Fibroblast of upper back skin (primary cell): ENCODE measurements at regions not wholly inside any gene's neighbourhood (a gene's known extent, or its start where the extent isn't known, plus 50 kb on each side); places are given as distances from the start of the nearest gene placed in this dataset.
A peak's percentile ranks its signal among the peaks of the same experiment; 100 is the strongest.
"Not testable (repeated sequence)": the region's sequence is repeated elsewhere in the genome, so short reads cannot be mapped to it uniquely, and the experiment has no call there.

ENCODE experiments used
- DNase-seq: peaks from one replicate; pipeline ENCODE4 v3.0.0-alpha.2; 2013

DNA sequence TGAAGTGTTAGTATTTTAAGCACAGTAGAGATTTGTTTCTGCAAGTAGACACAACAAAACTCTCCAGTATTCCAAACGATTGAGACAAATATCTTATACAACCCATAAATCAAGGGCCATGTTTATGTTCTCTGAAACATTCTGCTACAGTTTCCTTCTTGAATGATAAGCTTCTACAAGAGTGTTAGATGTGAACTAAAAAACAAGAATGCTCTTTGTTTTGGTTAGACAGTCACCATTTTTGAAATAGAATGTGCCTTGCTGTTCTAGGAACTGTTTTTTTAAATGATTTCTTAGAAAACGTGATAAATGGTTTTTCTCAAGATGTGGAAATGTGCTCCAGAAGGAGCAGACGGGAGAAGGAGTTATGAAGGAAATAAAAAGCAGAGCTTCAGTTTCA, 1656.3 kb upstream of the FLRT2 start:
- no peak for DNase-seq

DNA sequence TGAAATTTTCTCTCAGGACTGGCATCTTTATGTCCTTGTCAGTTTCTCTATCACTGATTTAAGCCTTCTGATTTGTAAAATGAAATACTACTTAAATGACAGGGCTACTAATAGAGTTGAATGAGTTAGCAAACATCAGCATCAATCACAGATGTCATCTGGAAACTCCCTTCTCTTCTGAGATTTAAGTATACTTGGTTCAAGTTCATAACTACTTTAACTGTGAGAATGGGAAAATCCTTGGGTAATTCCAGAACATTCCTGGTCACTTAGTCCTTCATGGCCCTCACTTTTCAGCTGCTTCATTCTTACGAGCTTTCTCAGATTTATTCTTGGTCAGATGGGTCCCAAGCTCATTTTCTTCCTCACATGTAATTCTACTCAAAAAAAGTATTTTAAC, 1655.3 kb upstream of the FLRT2 start:
- DNase-seq, result peak; percentile 57

DNA sequence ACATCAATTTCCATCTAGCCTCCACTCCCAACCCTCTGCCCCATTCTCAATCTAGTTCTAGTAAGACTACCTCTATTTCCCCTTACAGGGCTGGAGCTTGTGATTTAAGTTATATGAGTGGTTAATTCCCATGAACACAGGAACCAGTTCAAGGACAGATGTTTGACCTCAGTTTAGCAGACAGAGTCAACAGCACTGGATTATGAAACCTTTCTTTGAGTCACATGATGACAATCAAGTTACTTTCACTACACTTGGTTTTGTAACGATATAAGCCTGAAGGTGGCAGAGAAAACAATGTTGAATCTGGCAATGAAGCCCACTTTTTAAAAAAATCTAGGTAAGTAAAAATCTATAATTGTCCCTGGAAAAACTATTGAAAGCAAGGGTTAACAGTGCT, 1646.2 kb upstream of the FLRT2 start:
- no peak for DNase-seq

DNA sequence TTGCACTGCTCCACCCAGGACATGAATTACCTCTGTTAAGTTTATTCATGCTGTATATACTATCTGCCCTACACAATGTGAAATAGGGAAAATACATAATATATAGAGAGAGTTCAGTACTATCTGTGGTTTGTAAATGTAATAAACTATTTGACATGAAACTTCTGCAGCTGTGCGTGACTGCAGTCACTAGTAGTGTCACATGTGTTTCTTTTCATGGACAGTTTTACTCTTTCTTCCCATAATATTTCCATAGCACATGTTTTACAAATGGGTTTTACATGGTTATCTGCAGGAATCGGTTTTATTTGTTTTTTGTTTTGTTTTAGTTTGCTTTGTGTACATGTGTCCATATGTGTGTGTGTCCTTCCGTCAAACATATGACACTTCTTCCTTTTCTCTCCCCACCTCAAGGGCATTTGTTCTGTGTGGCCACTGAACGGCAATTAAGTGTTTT, 1644.1 kb upstream of the FLRT2 start:
- no peak for DNase-seq

DNA sequence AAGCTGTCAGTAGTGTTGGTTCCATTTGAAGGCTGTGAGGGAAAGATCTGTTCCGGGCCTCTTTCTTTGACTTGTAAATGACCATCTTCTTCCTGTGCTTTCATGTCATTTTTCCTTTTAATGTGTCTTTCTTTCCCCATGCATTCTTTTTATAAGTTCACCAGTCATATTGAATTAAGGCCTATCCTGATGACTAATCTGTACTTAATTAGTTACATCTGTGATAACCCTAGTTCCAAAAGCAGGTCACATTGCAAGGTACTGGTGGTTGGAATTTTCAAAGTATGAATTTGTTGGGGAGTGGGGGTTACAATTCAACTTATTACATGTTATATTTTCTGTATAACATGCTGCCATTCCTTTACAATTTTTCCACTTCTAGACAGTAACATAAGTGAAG, 1642.1 kb upstream of the FLRT2 start:
- DNase-seq, result peak; percentile 73

DNA sequence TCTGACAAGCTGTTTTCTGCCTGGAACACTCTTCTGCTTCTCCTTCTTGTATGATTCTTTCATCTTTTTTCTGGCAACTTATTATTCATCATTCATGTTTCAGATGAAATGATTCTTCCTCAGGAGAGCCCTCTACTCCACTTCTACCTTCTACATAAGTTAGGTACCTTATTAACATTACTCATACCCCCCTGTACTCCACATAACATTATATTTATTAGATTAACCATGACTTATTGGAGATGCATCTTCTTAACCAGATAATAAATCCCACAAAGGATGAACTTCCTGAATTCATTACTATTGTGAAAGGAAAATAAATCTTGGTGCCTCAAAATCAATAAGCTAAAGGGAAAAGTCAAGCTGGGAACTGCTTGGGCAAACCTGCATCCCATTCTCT, 1636.5 kb upstream of the FLRT2 start:
- no peak for DNase-seq

DNA sequence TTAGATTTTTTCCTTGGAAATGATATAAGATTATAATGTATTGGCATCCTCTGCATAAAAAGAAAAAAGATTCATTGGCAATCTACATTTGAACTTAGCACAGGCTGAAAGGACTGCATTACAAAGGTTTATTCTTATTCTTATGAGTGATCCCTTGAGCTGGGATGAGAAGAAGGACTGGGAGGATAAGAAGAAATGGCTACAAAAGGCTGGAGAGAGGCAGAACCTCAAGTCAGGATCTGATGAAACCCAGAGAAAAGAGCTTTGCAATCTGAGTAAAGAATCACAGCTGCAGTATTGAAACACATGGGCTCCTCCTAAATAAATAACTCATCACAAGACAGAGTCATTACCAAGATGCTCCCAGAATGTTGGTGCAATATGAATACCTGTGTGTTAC, 1635.4 kb upstream of the FLRT2 start:
- DNase-seq, result peak; percentile 14

DNA sequence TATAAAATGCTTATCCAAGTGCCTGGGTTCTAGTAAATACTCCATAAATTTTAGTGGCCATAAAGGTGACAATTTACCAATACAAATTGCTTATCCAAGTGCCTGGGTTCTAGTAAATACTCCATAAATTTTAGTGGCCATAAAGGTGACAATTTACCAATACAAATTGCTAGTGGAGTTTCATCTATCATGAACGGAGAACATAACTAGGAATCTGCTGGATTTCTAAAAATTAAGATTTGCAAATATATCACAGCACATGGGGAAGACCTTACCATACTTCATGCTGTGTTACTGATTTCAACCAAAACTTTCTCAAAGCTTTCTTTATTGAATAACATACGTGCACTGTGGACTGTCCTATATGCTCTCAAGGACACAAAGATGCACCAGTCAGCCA, 1631.4 kb upstream of the FLRT2 start:
- not testable (repeated sequence) for DNase-seq

DNA sequence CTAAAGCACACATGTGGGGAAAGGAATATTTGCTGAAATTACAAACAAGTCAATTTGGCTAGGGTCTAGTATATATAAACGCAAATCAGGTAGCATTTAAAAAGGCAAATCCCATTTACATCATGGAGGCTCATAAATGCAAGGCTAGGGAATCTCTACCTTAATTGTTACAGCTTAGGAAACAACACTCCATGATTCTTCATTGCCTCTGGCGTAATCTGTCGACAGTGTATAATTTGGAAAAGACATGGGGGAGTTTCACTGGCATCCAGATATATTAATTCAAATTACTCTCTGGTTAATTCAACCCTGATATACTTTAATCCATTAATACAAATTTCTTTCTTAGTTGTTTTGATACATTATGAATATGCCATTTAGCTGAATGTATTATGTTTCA, 1630.2 kb upstream of the FLRT2 start:
- DNase-seq, result no peak

DNA sequence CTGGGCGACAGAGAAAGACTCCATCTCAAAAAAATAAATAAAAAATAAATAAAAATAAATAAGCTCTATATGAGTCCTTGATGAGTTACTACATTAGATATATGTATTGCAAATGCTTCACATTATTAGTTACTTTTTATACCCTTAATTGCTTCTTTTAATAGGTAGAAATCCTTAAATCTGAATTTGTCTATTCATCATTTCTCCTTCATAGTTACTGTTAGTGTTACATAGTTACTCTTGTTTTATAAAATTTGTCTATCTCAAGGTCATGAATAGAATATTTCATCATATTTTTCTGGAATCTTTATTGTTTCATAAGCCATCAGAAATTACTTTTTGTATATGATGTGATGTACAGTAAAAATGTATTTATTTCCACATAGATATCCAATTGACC, 1624.8 kb upstream of the FLRT2 start:
- DNase-seq, result no peak

DNA sequence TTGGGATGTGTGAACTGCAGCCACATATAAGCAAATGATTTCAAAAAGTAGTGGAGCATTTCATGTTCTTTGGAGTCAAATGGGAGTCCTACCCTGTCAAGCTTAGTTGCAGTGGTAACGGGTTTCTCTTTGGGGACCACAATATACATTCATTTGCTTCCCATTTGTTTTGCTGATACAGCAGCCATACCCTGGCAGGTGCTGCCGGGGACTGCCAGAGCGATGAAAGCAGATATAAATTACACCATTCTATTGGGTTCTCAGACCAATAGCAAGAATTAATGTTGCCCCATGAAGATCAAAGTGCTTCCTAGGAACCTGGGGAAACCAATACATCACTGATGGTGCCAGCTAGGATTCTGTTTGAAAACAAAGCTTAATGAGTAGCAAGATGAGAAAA, 1621.5 kb upstream of the FLRT2 start:
- DNase-seq, result no peak

DNA sequence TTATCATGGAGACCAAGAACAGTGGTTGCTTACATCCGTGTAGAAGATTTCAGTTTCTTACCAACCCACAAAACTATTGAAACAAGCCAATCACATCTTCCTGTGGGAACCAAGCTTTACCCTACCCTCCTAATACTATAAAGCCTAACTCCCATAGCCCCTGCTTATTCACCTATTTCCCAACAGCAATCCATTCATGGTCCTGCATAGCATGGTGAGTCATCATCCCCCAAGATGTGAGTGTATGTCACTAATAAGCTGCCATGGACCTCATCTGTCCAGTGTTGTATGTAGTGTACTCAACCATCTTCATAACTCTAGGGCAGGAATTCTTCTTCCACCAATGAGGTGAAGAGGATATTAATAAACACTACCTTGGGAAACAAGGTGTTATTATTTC, 1620.4 kb upstream of the FLRT2 start:
- peak; percentile 40 for DNase-seq

DNA sequence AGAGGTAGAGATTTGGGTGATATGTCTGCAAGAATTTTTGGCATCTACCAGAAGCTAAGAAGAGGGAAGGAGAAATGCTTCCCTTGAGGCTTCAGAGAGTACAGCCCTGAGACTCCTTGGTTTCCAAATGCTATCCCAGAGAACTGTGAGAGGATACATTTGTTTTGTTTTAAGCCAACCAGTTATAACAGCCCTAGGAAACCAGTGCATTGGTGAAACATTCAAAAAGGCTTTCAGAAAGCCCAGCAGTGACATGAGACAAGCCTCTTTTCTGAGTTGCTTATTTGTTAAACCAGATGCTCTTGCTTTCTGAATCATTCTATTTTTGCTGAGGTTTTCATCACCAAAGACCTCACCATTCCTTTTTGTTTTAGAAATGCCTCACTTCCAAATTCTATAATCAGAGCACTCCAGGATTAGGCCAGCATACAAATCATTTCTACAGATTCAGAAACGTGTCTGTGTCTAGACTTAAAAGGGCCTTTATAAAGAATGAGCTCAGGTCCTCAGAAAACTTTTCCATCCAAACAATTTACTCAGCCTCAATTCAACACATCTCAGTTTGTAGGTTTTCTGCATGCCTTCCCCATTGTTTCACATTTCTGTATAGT, 1617.8 kb upstream of the FLRT2 start:
- DNase-seq, result peak; percentile 25

DNA sequence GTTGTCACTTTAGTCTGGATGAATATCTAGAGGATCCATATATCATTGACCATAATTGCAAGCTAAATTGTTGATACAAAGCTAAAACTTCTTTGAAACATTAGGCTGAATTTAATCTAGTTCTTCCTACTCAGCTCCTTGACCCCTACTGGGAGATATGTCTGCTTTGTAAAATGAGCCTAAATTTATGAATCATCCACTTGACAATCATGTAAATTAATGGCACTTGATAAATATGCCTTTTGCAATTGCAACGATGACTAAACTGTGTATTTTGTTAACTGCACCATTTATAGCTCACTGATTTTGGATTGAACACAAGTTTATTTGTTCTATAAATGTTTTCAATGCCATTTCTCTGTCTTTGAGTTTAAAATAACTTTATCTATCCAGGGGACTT, 1616.5 kb upstream of the FLRT2 start:
- peak; percentile 3 for DNase-seq

DNA sequence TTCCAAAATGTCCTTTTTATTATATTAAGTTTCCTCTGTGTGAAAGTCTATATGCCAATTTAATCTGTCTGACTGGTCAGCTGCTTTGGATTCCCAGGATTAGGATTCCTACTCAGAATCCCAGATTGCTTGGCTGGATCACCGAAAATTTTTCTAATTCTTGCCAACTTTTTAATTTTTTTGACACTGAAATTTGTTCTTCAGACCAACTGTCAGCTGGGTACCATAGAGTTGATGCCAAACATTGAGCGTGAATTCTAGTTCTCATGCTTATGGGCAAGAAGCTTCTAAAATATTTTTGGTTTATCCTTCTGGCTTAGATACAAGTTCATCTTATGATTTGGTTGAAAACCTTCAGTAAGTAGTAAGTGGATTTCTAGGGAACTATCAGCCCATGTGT, 1611.4 kb upstream of the FLRT2 start:
- no peak for DNase-seq

DNA sequence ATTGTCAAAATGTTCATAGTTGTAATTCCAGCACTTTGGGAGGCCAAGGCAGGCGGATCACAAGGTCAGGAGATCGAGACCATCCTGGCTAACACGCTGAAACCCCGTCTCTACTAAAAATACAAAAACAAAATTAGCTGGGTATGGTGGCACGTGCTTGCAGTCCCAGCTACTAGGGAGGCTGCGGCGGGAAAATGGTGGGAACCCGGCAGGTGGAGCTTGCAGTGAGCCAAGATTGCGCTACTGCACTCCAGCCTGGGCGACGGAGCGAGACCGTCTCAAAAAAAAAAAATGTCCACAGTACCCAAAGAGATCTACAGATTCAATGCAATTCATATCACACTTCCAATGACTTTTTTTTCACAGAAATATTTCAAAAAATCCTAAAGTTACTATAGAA, 1610.3 kb upstream of the FLRT2 start:
- DNase-seq, result not testable (repeated sequence)

DNA sequence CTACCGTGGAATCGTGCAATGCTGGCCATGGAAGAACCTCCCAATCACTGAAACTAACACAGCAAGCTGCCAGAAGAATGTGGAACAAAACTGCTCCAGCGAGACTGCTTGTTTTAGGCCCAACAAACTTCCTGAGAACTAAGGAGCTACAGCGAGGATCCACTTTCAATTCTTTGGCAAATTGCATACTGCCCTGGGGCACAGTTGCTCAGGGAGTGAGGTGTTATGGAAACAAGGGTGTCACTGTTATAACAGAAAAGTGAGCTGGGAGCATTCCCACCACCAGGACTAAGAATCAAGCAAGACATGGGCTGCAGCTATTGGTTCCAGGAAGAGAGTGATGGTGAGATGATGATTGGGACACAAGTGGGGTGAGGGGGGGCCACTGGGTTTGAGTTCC, 1606.1 kb upstream of the FLRT2 start:
- no peak for DNase-seq

DNA sequence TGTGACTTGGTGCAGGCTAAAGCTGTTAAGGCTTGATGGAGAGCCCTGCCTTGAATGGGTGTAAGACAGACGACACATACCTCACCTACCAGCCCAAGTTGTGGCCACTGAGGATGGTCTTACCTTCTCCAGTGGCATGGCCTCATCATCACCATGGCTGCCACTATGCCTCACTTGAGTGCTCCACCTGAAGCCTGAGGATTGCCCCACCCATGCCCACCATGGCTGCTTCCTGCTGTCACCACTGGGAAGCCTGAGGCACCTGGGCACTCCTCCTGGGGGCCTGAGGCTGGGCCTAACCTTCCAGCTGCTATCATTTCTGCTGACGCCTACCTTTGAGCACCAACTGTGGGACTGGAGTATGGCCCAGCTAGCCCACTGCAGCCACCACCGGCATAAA, 1605.7 kb upstream of the FLRT2 start:
- no peak for DNase-seq

DNA sequence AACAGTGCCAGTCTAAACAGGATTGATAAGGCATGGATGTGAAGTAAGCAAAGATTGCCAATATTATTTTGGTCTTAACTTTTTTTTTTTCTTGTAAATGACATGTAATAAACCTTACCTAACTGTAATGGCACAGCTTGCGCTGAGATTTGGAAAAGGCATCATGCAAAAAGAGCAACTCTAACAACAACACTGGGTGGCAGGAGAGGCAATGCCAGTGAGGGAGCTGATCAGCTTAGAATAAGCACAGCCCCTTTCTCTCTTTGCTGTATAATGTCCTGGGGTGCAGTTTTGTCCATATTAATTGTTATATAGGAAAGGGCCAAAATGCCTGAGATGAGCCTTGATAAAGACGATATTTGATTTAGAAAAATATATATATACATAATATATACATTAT, 1589.7 kb upstream of the FLRT2 start:
- no peak for DNase-seq

DNA sequence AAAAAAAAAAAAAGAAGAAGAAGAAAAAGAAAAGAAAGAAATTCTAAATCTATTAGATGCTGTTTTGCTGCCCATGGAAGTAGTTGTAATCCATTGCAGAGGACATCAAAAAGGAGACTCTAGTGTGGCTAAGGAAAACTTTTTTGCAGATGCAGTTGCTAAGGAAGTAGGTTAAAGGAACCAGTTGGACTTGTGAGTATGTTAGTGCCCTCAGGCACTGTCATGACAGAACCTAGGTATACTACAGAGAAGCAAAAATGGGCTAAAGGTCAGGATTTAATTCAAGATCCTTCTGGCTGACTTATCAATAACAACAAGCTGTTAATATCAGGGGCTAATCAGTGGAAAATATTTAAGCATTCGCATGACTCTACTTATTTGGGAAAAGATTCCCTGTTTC, 1571.6 kb upstream of the FLRT2 start:
- no peak for DNase-seq

DNA sequence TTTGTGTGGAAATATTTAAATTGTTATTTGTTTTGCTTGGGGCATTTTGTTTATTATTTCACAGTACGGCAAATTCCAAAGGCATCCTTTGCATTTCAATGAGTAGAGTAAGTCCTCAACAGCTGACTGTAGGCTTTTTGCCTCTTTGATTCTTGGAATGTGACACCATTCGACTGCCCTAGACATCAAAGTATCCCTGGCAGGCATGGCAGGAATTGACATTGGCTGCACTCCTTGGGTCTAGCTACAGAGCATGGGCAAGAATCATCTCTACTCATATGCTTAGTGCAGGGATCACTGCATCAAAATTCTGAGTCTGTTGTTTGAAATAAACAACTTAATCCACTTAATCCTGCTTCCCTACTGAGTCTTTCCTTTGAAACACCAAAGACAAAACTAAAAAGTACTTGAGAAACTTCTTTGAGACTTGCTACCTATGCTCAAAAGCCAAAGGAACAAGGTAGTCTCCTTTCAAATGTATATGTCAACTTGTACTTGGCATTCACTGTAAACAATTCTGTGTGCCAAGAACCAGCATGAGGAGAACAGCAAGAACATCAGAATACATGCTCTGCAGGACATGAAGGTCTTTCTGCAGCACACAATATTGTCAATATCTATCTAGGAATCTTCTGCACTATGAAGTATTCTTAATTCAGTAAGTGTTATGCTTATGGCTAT, 1569.0 kb upstream of the FLRT2 start:
- no peak for DNase-seq

DNA sequence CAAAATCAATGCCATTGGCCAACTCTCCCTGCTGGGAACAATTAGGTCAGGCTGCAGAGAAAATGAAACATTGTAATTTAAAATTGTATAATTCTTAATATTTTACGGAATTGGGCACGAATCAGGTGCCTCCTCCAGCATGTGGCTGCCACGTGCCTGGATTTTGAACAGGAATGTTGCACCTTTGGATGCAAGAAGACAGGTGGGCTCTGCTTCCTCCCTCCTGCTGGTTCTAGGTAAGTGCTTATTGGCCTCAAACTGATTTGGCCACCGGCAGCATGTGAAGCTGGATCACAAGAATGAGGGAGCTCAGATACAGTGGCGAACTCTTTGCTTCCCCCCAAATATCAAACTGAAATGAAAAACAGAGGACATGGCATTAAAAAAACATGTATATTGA, 1559.9 kb upstream of the FLRT2 start:
- DNase-seq, result no peak

DNA sequence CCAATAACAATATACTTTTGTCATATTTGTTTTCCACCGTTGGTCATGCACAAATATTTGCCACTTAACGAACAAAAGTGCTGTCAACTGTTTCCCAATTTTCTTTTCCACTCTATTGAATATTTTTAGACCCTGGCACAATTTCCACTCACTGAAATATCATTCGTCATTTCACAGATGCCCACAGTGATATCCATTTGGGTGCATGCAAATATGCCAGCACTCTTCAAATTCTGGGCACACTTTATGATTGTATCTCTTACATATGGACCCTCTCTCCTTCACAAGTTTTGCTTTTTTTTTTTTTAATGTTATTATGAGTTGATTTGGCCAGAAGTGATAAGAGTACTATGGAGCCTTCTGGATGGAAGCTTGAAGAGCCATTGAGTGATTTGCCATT, 1557.3 kb upstream of the FLRT2 start:
- DNase-seq, result no peak

DNA sequence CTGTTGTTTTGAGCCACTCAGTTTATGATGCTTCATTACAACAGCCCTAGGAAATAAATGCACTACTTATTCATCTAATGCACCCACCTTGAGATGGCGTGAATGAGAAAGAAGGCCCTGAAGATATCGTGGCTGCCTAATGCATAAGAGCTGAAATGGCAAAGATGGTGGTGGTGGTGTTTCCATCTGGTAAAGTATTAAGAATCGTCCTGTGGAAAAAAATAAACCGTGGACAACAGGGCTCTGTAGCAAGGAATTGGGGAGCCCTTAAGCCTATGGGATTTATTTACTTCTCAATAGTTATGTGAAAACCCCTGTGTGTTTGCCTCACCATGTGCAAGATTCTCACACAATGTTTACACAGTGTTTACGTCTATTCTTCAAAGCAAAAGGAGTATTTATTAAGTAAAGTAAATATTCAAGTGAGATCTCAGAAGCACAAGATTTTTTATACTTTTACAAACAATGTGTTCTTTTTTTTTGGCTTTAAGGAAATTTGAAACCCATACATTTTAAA, 1555.2 kb upstream of the FLRT2 start:
- no peak for DNase-seq

DNA sequence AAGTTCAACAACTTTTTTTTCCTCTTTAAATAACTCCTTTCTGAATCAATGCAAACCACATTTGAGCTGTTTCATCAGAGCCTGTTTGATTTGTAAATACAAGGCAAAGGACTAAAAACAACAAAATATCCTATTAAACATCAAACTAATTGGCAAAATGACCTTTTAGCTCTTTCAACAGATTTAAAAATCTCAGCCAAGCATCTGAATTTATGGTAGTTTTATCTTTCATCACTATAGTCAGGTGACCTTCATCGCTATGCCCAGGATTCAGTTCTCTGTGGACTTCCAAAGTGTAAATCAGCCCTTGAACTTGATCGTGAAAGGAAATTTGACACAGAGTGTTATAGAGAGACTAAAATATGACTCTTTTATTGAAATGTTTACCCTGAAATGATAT, 1554.5 kb upstream of the FLRT2 start:
- no peak for DNase-seq
